ENCODE measurements at regions not wholly inside any gene's neighbourhood (a gene's known extent, or its start where the extent isn't known, plus 50 kb on each side); places are given as distances from the start of the nearest gene placed in this dataset.

- Histone ChIP-seq H3K79me2 (no peaks in the 10 kb centered on the region), H3K27ac (no peak overlapping the region), H4K20me1 (ENCODE audit: insufficient read depth, poor library complexity, severe bottlenecking) (no peaks in the 10 kb centered on the region), H3K4me3 (no peak overlapping the region), H3K4me2 (no peak overlapping the region), H3K27me3 (no peaks in the 10 kb centered on the region), H2AFZ (no peak overlapping the region), H3K9me2 (replicated peaks; ENCODE audit: insufficient read depth) (no peaks in the 10 kb centered on the region), H3K9me3 (ENCODE audit: low read depth) (no peaks in the 10 kb centered on the region), H3K4me1 (ENCODE audit: insufficient read depth) (no peaks in the 10 kb centered on the region), H3K36me3 (replicated peaks; ENCODE audit: insufficient read depth, low read depth) (no peaks in the 10 kb centered on the region)
- WGBS (ENCODE audit: low lambda C conversion rate, missing lambda C conversion rate): 90% methylated on average over 5 of the region's 5 CpGs
- no peak for DNase-seq (ENCODE audit: low spot score)
- TF ChIP-seq EZH2phosphoT487 (IDR thresholded peaks at IDR 0.05; ENCODE audit: low read depth, severe bottlenecking, unreplicated experiment) (no peak), EZH2 (IDR thresholded peaks at IDR 0.05; ENCODE audit: borderline replicate concordance) (no peak)
Observed at GRCh38 chr14:78073028-78073427, 97.1 kb upstream of the NRXN3 start.

GRCh38 chr14:78074561-78074960, 95.6 kb upstream of the NRXN3 start:
- Histone ChIP-seq H3K27me3 (no peaks in the 10 kb centered on the region), H3K9me2 (replicated peaks; ENCODE audit: insufficient read depth) (no peaks in the 10 kb centered on the region), H3K4me2 (no peak overlapping the region), H3K9me3 (ENCODE audit: low read depth) (no peaks in the 10 kb centered on the region), H3K4me3 (no peak overlapping the region), H3K79me2 (no peaks in the 10 kb centered on the region), H3K36me3 (replicated peaks; ENCODE audit: insufficient read depth, low read depth) (no peaks in the 10 kb centered on the region), H3K27ac (no peak overlapping the region), H3K4me1 (ENCODE audit: insufficient read depth) (no peaks in the 10 kb centered on the region), H4K20me1 (ENCODE audit: insufficient read depth, poor library complexity, severe bottlenecking) (no peaks in the 10 kb centered on the region), H2AFZ (no peak overlapping the region)
- no peak for DNase-seq (ENCODE audit: low spot score)
- WGBS (ENCODE audit: low lambda C conversion rate, missing lambda C conversion rate): 68% methylated on average over 5 of the region's 5 CpGs
- TF ChIP-seq CTCF (IDR thresholded peaks at IDR 0.05; ENCODE audit: poor library complexity): no peak
- no peak for TF ChIP-seq EZH2 (IDR thresholded peaks at IDR 0.05; ENCODE audit: borderline replicate concordance)
- TF ChIP-seq EZH2phosphoT487 (IDR thresholded peaks at IDR 0.05; ENCODE audit: low read depth, severe bottlenecking, unreplicated experiment): no peak

- Histone ChIP-seq H4K20me1 (ENCODE audit: insufficient read depth, poor library complexity, severe bottlenecking) (no peaks in the 10 kb centered on the region), H3K4me1 (ENCODE audit: insufficient read depth) (no peaks in the 10 kb centered on the region), H3K9me3 (ENCODE audit: low read depth) (no peaks in the 10 kb centered on the region), H3K36me3 (replicated peaks; ENCODE audit: insufficient read depth, low read depth) (no peaks in the 10 kb centered on the region), H3K79me2 (no peaks in the 10 kb centered on the region), H3K9me2 (replicated peaks; ENCODE audit: insufficient read depth) (no peaks in the 10 kb centered on the region), H3K27ac (no peak overlapping the region), H3K4me2 (no peak overlapping the region), H2AFZ (no peak overlapping the region), H3K27me3 (no peaks in the 10 kb centered on the region), H3K4me3 (no peak overlapping the region)
- DNase-seq (ENCODE audit: low spot score): no peak
- TF ChIP-seq EZH2 (IDR thresholded peaks at IDR 0.05; ENCODE audit: borderline replicate concordance) (no peak), EZH2phosphoT487 (IDR thresholded peaks at IDR 0.05; ENCODE audit: low read depth, severe bottlenecking, unreplicated experiment) (no peak), CTCF (IDR thresholded peaks at IDR 0.05; ENCODE audit: poor library complexity) (no peak)
- WGBS (ENCODE audit: low lambda C conversion rate, missing lambda C conversion rate): 64% methylated on average over 4 of the region's 4 CpGs
Observed at GRCh38 chr14:78075033-78075432, 95.1 kb upstream of the NRXN3 start.

- Histone ChIP-seq H3K4me1 (ENCODE audit: insufficient read depth) (no peaks in the 10 kb centered on the region), H3K36me3 (replicated peaks; ENCODE audit: insufficient read depth, low read depth) (no peaks in the 10 kb centered on the region), H3K9me3 (ENCODE audit: low read depth) (no peaks in the 10 kb centered on the region), H3K27me3 (no peaks in the 10 kb centered on the region), H2AFZ (no peak overlapping the region), H4K20me1 (ENCODE audit: insufficient read depth, poor library complexity, severe bottlenecking) (no peaks in the 10 kb centered on the region), H3K4me2 (no peak overlapping the region), H3K9me2 (replicated peaks; ENCODE audit: insufficient read depth) (no peaks in the 10 kb centered on the region), H3K27ac (no peak overlapping the region), H3K79me2 (no peaks in the 10 kb centered on the region), H3K4me3 (no peak overlapping the region)
- no peak for DNase-seq (ENCODE audit: low spot score)
- TF ChIP-seq EZH2 (IDR thresholded peaks at IDR 0.05; ENCODE audit: borderline replicate concordance) (no peak), EZH2phosphoT487 (IDR thresholded peaks at IDR 0.05; ENCODE audit: low read depth, severe bottlenecking, unreplicated experiment) (no peak), CTCF (IDR thresholded peaks at IDR 0.05; ENCODE audit: poor library complexity) (no peak)
- 61% methylated on average over 9 of the region's 9 CpGs for WGBS (ENCODE audit: low lambda C conversion rate, missing lambda C conversion rate)
Observed at GRCh38 chr14:78075555-78076277, 94.5 kb upstream of the NRXN3 start.

Data from hepatocyte (in vitro differentiated cells).